K562 (cell line): ENCODE measurements at regions not wholly inside any gene's neighbourhood (a gene's known extent, or its start where the extent isn't known, plus 50 kb on each side); places are given as distances from the start of the nearest gene placed in this dataset.

Experiments used
- ATAC-seq: fragments of 200-7000 bp; cut with Tn5 transposase; 3 replicates; pipeline ENCODE4 v1.9.1; 2020; ENCODE audit warnings: moderate library complexity
- BruUV-seq: library from RNA; stranded (reverse); fragments of 400-500 nt; replicated peaks from 2 replicates; lab custom pipeline; 2021; lab: Mats Ljungman, UMichigan
- CTCF ChIA-PET: fragments of 300-600 bp; formaldehyde crosslinking; extraction: SDS; loops from one replicate; lab custom pipeline; 2021; ENCODE audit warnings: low intra/inter-chr PET ratio; lab: Yijun Ruan, JAX
- POLR2A ChIA-PET: fragments of 300-600, 350-650 bp; sonication (Branson Sonifier 250); formaldehyde crosslinking; extraction: SDS; loops from one replicate; lab custom pipeline; 2021; ENCODE audit warnings: antibody characterized with exemption, inconsistent platforms; lab: Yijun Ruan, JAX
- DNase-seq, 4 experiments: peaks; one replicate each; pipeline versions ENCODE4 v3.0.0 to v3.0.0-alpha.2; 2011 to 2018; ENCODE audit warnings: low spot score in 3 of 4, mixed read lengths in 3 of 4; ENCODE audit errors: extremely low read depth in 1 of 4
- FAIRE-seq: peaks from 2 replicates; lab custom pipeline; 2011; peaks lifted over from hg19 to GRCh38; lab: Jason Lieb, UNC
- H2AFZ ChIP-seq: 2 replicates; pipeline ENCODE4 v1.6.0; 2011; ENCODE audit warnings: low read depth, low read length, control low read depth, inconsistent platforms
- H3K27ac ChIP-seq: fragments of 200-600 bp; 3 replicates; pipeline ENCODE4 v1.8.0; 2011; ENCODE audit warnings: low read depth, mild to moderate bottlenecking, control low read depth, inconsistent platforms, low read length, moderate library complexity, mixed read lengths; ENCODE audit errors: extremely low read depth
- H3K27me3 ChIP-seq, 2 experiments: fragments of 300-600 bp in 1 of 2; 2 replicates in 1 of 2; 3 replicates in 1 of 2; pipeline versions ENCODE4 v1.6.0 to v1.8.0; 2011; ENCODE audit warnings: inconsistent platforms in 2 of 2, low read length in 2 of 2, mild to moderate bottlenecking in 1 of 2, mixed read lengths in 1 of 2, moderate library complexity in 1 of 2; ENCODE audit not compliant: control insufficient read depth in 2 of 2, insufficient read depth in 2 of 2
- H3K36me3 ChIP-seq: fragments of 300-600 bp; 3 replicates; pipeline ENCODE4 v1.8.0; 2011; ENCODE audit warnings: mild to moderate bottlenecking, low read length, inconsistent platforms; ENCODE audit not compliant: control insufficient read depth, insufficient read depth
- H3K4me1 ChIP-seq, 2 experiments: fragments of 200-600 bp in 1 of 2; replicated peaks in 1 of 2; 2 replicates in 1 of 2; 3 replicates in 1 of 2; pipeline versions ENCODE4 v1.5.1 to v1.8.0; 2011; ENCODE audit warnings: inconsistent platforms in 2 of 2, low read length in 2 of 2, mild to moderate bottlenecking in 1 of 2, mixed read lengths in 1 of 2, moderate library complexity in 1 of 2; ENCODE audit not compliant: control insufficient read depth in 2 of 2, insufficient read depth in 2 of 2
- H3K4me2 ChIP-seq: 2 replicates; pipeline ENCODE4 v1.6.1; 2011; ENCODE audit warnings: low read length, control low read depth, inconsistent platforms, mixed read lengths; ENCODE audit not compliant: insufficient read depth
- H3K4me3 ChIP-seq: fragments of 200-600 bp; sonication (generic), shearing (Covaris generic); 2 replicates; pipeline ENCODE4 v1.5.1; 2016; ENCODE audit warnings: control low read depth, inconsistent platforms
- H3K79me2 ChIP-seq: fragments of 200-600 bp; 3 replicates; pipeline ENCODE4 v1.8.0; 2011; ENCODE audit warnings: low read length, inconsistent platforms; ENCODE audit not compliant: control insufficient read depth, insufficient read depth
- H3K9ac ChIP-seq, 2 experiments: 2 replicates each; pipeline versions ENCODE4 v1.6.0 to v1.6.1; 2011; ENCODE audit warnings: low read depth in 2 of 2, low read length in 2 of 2, control low read depth in 1 of 2, inconsistent platforms in 1 of 2, mild to moderate bottlenecking in 1 of 2, mixed read lengths in 1 of 2; ENCODE audit not compliant: insufficient read depth in 1 of 2
- H3K9me1 ChIP-seq: one replicate; pipeline ENCODE4 v1.6.0; 2011; ENCODE audit warnings: inconsistent platforms, mild to moderate bottlenecking, low read length, moderate library complexity; ENCODE audit not compliant: control insufficient read depth, insufficient read depth
- H3K9me3 ChIP-seq: replicated peaks from 2 replicates; pipeline ENCODE4 v1.5.1; 2011; ENCODE audit warnings: low read depth, low read length, inconsistent platforms; ENCODE audit not compliant: control insufficient read depth, insufficient read depth
- H4K20me1 ChIP-seq: replicated peaks from 2 replicates; pipeline ENCODE4 v1.6.1; 2011; ENCODE audit warnings: low read length, inconsistent platforms, mixed read lengths; ENCODE audit not compliant: control insufficient read depth, insufficient read depth
- ATF1 ChIP-seq, 2 experiments: fragments of 450-650 bp in 1 of 2; IDR thresholded peaks; 2 replicates each; pipeline ENCODE4 v1.6.1; 2016; ENCODE audit warnings: missing compliant biosample characterization in 1 of 2, missing genetic modification characterization in 1 of 2
- CAMTA2 ChIP-seq: fragments of 250-450 bp; sonication (Bioruptor Pico); conservative IDR thresholded peaks from 2 replicates; pipeline ENCODE4 v1.5.1; 2022
- CBX2 ChIP-seq: fragments of 200-600 bp; sonication (generic); IDR thresholded peaks from one replicate; pipeline ENCODE4 v1.6.1; 2012; ENCODE audit warnings: mild to moderate bottlenecking, low read length, inconsistent platforms; ENCODE audit not compliant: insufficient read depth, poor library complexity, severe bottlenecking
- DNMT1 ChIP-seq: fragments of 450-650 bp; IDR thresholded peaks from 2 replicates; pipeline ENCODE4 v1.6.1; 2016; ENCODE audit warnings: antibody characterized with exemption, mild to moderate bottlenecking
- ETS2 ChIP-seq: IDR thresholded peaks from 2 replicates; pipeline ENCODE4 v1.6.1; 2016; ENCODE audit warnings: borderline replicate concordance, missing genetic modification characterization, mild to moderate bottlenecking, moderate library complexity, missing compliant biosample characterization; ENCODE audit not compliant: poor library complexity, severe bottlenecking
- HNRNPUL1 ChIP-seq: fragments of 200-400 bp; formaldehyde crosslinking; IDR thresholded peaks from 2 replicates; pipeline ENCODE4 v1.6.1; 2017; ENCODE audit warnings: low read length
- HOXB6 ChIP-seq: fragments of 250-450 bp; sonication (Bioruptor Pico); IDR thresholded peaks from 2 replicates; pipeline ENCODE4 v1.5.1; 2022; ENCODE audit warnings: mild to moderate bottlenecking, borderline replicate concordance
- KDM5B ChIP-seq: fragments of 200-600 bp; sonication (generic); IDR thresholded peaks from 2 replicates; pipeline ENCODE4 v1.6.1; 2012; ENCODE audit warnings: low read depth, mild to moderate bottlenecking, moderate library complexity, low read length, control low read depth, inconsistent platforms; ENCODE audit not compliant: insufficient replicate concordance
- NFE2L1 ChIP-seq: fragments of 450-650 bp; IDR thresholded peaks from 2 replicates; pipeline ENCODE4 v1.6.1; 2016; ENCODE audit warnings: missing genetic modification characterization, low read depth, mild to moderate bottlenecking, missing compliant biosample characterization, moderate library complexity, borderline replicate concordance
- PHF20 ChIP-seq: fragments of 450-650 bp; IDR thresholded peaks from 2 replicates; pipeline ENCODE4 v1.6.1; 2018; ENCODE audit not compliant: partially characterized antibody
- SRSF1 ChIP-seq: fragments of 200-400 bp; formaldehyde crosslinking; IDR thresholded peaks from 2 replicates; pipeline ENCODE4 v1.6.1; 2017; ENCODE audit warnings: mild to moderate bottlenecking, low read depth, low read length, moderate library complexity
- SRSF7 ChIP-seq: fragments of 200-400 bp; formaldehyde crosslinking; optimal IDR thresholded peaks from 2 replicates; pipeline ENCODE3; 2017; ENCODE audit warnings: mild to moderate bottlenecking, low read depth, low read length
- U2AF2 ChIP-seq: fragments of 200-400 bp; formaldehyde crosslinking; optimal IDR thresholded peaks from 2 replicates; pipeline ENCODE3; 2017; ENCODE audit warnings: low read depth, mild to moderate bottlenecking, low read length
- ZFP30 ChIP-seq: fragments of 250-450 bp; sonication (Bioruptor Pico); IDR thresholded peaks from 2 replicates; pipeline ENCODE4 v1.8.0; 2022; ENCODE audit warnings: moderate library complexity, mild to moderate bottlenecking, inconsistent platforms, borderline replicate concordance
- ZKSCAN3 ChIP-seq: fragments of 250-450 bp; sonication (Bioruptor Pico); IDR thresholded peaks from 2 replicates; pipeline ENCODE4 v1.4.0; 2020
- ZNF146 ChIP-seq: IDR thresholded peaks from one replicate; pipeline ENCODE4 v1.6.1; 2018; ENCODE audit warnings: missing compliant biosample characterization; ENCODE audit not compliant: unreplicated experiment
- ZNF408 ChIP-seq: fragments of 250-450 bp; sonication (Bioruptor Pico); IDR thresholded peaks from 2 replicates; pipeline ENCODE4 v1.4.0; 2020; ENCODE audit warnings: low read depth, mild to moderate bottlenecking, moderate library complexity
- ZNF717 ChIP-seq: fragments of 250-450 bp; sonication (Bioruptor Pico); IDR thresholded peaks from 2 replicates; pipeline ENCODE4 v1.5.0; 2021
- WGBS: fragments of 100-300 bp; shearing (Covaris generic); methylation state at CpG from one replicate; pipeline ENCODE4 v1.1.6; 2016; ENCODE audit warnings: low coverage, mixed read lengths; ENCODE audit not compliant: insufficient coverage; ENCODE audit errors: missing lambda C conversion rate; 5-methylcytosine and 5-hydroxymethylcytosine counted together
- in situ Hi-C: fragments of 300-500 bp; cut with MboI; formaldehyde crosslinking; loops from 4 replicates; pipeline ENCODE4 v1.15.0; 2018; ENCODE audit warnings: inconsistent platforms, mixed read lengths
- intact Hi-C: fragments of 100-400 bp; cut with micrococcal nuclease; formaldehyde crosslinking; loops from 2 replicates; pipeline ENCODE4 v1.14.2; 2022
- TF ChIP-seq, protein P1 (sequence below): IDR thresholded peaks from 3 replicates; pipeline ENCODE4 v1.6.1; 2011; ENCODE audit warnings: borderline replicate concordance, mild to moderate bottlenecking; ENCODE audit not compliant: insufficient read length, insufficient read depth

GRCh38 chr11:45394294-45395085 lies 108.3 kb upstream of the SYT13 start:
- Histone ChIP-seq H4K20me1 (peaks cover 6% of the 10 kb centered on the region; the same call in 1 of the 2 replicates), H3K9me1 (no peaks in the 10 kb centered on the region), H2AFZ (no peak overlapping the region), H3K79me2 (no peaks in the 10 kb centered on the region), H3K4me1 (no peaks in the 10 kb centered on the region), H3K9ac (no peak overlapping the region), H3K4me2 (no peak overlapping the region), H3K27me3 (peaks cover 13 to 52% of the 10 kb centered on the region in 2 experiments), H3K9me3 (no peaks in the 10 kb centered on the region), H3K4me3 (no peak overlapping the region), H3K36me3 (no peaks in the 10 kb centered on the region), H3K27ac (no peak overlapping the region)
- no TSS peak for BruUV-seq
- no peak for FAIRE-seq
- in situ Hi-C loops (no loop called here), intact Hi-C loops (no loop called here)
- WGBS, result 0% methylated on average over 8 of the region's 8 CpGs
- ATAC-seq, result no peak; the same call in 2 of the 3 replicates
- CTCF ChIA-PET, result no interaction called here
- POLR2A ChIA-PET, result interaction anchor here (0.5 kb wide), 1 partner anchor 205 kb away, joined by 3 read pairs; no protein-coding TSS in a partner anchor
- TF ChIP-seq SRSF1 (no peak), ZNF717 (no peak), SRSF7 (no peak), CAMTA2 (CRISPR knock-in tag) (no peak), NFE2L1 (tag) (no peak), DNMT1 (no peak), U2AF2 (no peak), ZNF408 (CRISPR knock-in tag) (no peak), KDM5B (no peak), HNRNPUL1 (no peak), HOXB6 (CRISPR knock-in tag) (no peak), ZFP30 (CRISPR knock-in tag) (no peak), CBX2 (no peak), ATF1 (CRISPR knock-in tag; IDR thresholded peaks at IDR 0.05) (no peak), ATF1 (tag; IDR thresholded peaks at IDR 0.05) (no peak), PHF20 (no peak), ZKSCAN3 (CRISPR knock-in tag) (no peak), ZNF146 (CRISPR knock-in tag) (no peak), ETS2 (no peak)
- TF ChIP-seq, protein P1, sequence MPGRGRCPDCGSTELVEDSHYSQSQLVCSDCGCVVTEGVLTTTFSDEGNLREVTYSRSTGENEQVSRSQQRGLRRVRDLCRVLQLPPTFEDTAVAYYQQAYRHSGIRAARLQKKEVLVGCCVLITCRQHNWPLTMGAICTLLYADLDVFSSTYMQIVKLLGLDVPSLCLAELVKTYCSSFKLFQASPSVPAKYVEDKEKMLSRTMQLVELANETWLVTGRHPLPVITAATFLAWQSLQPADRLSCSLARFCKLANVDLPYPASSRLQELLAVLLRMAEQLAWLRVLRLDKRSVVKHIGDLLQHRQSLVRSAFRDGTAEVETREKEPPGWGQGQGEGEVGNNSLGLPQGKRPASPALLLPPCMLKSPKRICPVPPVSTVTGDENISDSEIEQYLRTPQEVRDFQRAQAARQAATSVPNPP, result no peak
- no peak for DNase-seq
